ENCODE measurements at regions not wholly inside any gene's neighbourhood (a gene's known extent, or its start where the extent isn't known, plus 50 kb on each side); places are given as distances from the start of the nearest gene placed in this dataset.

DNA sequence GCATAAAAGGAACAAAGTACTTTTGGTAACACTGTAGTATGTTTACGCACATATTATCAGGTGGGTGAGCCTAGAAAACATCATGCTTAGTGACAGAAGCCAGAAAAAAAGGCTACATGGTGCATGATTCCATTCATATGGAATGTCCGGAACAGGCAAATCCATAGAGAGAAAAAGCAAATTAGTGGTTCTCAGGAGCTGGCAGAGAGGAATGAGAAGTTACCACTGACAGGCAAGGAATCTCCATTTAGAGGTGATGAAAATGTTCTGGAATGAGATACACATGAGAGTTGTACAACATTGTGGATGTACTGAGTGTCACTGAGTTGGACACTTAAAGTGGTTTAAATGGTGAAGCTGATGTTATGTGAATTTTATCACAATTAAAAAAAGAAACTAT, 976.9 kb downstream of the NLGN4Y start:
- DNase-seq (ENCODE audit: low spot score): no peak
- no peak for FAIRE-seq

DNA sequence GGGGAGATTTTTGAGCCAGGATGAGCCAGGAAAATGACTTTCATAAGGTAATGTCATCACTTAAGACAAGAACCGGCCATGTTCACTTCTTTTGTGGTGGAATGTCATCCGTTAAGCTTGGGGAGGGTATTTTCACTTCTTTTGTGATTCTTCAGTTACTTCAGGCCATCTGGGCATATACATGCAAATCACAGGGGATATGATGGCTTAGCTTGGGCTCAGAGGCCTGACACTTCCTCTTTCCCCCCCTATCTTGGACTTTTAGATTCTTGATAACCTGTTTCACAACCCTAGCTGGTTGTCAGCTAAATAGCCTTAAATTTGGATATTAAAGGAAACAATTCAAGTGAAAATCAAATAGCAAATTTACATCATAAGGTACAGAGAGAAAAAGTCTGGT, 986.0 kb downstream of the NLGN4Y start:
- DNase-seq (ENCODE audit: low spot score) (no peak), FAIRE-seq (no peak)

DNA sequence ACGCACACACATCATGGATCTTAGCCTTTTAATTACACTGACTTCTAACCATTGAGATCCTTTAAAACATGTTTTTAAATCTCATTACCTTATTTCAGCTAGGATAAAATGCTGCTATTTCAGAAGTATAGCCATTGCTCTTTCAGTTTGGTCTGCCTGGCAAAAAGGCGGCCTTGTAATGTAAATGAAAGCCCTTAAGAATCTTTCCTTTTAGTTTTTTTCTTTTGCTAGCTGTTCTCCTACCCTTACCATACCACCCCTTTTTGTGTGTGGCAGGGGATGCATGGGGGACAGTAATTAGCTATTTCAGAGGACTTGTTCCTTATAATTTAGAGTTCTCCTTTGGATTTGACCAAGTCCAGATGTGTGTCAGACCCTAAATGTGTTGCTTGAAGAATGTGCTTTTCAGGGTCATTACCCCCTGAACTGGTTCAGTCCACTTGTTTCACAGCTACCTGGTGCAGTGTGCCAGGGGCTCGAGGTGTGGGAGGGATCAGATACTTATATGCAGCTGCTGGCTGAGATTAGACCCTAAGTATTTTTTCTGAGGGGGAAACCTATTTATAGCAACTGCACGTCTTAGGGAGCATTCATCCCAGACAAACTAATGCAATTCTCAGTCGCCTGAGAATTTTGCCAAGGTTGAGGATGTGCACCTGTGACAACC, 986.8 kb downstream of the NLGN4Y start:
- no peak for DNase-seq (ENCODE audit: low spot score)
- FAIRE-seq: no peak

DNA sequence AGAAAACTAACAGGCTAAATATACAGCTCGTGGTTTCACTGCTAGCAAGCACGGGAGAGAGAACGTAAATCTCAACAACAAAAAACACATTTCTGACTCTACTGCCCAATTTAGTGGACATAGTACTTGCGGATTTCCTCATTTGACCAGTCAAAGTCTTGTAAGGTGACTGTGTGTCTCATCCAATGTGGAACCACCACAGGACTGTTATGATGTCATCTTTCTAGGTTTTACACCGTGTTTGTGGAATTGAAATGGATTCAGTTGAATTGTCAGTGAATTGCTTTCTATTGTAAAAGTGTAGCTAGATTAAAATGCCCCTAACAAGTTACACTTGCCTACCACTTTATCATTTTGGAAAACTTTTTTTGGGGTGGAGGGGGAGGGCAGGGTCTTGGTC, 1010.8 kb downstream of the NLGN4Y start:
- FAIRE-seq (no peak), DNase-seq (ENCODE audit: low spot score) (no peak)

DNA sequence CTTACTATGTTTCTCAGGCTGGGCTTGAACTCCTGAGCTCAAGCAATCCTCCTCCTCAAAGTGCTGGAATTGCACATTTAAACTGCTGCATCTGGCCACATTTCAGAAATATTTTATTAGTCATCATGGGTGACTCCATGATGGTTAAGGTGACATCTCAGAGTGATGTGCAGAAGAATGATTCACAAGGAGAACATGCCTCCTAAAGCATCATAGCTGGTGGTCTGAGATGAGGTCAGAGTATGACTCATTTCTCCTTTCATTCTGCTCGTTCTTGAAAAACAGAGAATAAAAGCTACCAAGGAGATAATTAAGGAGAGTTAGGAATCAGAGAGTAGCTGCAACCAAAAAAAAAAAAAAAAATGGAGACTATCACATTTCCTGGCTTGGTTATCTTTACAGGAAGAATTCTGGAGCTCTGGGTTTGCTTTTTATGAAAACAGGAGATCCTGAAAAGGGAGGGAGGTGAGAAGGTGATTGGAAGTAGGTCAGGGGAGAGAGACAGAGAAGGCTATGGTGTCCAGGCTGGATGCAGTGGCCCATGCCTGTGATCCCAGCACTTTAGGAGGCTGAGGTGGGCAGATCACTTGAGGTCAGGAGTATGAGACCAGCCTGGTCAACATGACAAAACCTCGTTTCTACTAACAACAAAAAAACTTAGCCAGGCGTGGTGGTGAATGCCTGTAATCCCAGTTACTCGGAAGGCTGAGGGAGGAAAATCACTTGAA, 1011.6 kb downstream of the NLGN4Y start:
- DNase-seq (ENCODE audit: low spot score) (no peak), FAIRE-seq (no peak)

DNA sequence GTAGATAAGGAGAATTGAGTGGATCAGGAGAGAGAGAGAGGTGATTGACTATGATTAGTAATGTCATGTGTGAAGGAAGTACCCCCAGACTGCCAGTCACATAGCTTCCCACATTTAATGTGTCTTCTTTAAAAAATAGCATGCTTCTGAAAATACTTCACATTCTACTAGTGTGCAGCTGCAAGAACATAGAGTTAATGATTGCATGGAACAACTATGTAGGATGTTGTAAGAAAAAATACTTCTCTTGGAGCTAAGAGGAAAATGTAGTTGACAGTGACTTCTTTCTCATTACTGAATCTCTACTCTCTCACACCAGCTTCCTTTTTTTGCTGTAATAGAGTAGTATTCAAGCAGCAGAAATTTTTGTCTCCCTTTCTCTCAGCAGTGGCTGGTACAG, 1016.2 kb downstream of the NLGN4Y start:
- FAIRE-seq: no peak
- DNase-seq (ENCODE audit: low spot score): no peak

DNA sequence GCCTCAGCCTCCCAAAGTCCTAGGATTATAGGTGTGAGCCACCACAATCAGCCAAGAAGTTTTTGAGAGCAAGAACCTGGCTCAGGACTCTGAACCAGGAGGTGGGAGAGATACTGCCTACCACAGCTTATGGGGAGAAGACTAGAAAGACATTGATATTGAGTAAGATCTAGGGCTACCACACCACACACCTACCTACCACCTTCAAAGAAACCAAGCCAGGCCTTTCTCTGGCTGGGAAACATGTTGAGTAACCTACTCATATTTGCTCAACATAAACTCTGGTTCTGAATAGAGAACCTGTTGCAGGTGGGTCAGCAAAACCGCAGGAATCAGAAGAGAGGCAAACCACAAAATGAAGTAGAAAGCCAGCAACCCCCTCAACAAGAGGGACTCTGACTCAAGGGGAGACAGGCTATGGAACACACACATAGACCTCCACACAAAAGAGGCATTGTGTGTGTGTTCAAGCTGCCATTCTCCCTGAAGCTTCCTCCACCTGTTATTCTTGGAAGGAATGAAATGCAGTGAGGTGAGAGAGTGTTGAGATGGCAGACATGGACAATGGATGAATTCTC, 1021.9 kb downstream of the NLGN4Y start:
- FAIRE-seq (no peak), DNase-seq (ENCODE audit: low spot score) (no peak)

DNA sequence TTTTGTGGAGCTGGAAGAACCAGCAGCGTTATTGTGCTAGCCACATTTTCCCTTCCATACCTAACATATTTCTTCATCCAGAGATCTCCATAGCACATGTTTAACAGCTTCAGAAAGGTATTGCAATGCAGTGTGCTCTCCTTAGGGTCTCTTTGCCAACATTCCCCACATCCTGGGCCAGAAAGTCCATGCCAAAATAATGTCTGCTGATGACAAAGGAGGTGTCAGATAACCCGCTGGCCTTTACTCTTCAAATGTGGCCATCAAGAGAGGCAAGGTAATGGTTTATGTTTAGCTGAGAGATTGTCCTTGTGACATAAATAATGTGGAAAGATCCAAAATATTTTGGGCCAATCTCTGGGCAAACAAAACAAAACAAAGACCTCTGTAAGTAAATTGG, 1027.7 kb downstream of the NLGN4Y start:
- FAIRE-seq: no peak
- no peak for DNase-seq (ENCODE audit: low spot score)

DNA sequence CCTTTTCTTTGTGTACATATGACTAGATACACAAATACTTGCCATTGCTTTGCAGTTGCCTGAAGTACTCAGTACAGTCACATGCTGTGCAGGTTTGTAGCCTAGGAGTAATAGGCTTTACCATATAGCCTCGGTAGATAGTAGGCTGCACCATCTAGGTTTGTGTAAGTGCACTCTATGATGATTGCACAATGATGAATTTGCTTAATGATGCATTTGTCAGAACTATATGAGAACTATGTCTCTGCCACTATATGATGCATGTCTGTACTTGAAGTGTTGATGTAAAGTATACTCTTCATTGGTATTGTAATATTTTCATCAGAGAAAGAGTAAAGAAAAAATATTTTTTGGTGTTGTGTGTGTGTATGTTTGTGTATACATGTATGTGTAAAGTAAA, 1030.7 kb downstream of the NLGN4Y start:
- no peak for FAIRE-seq
- DNase-seq (ENCODE audit: low spot score): no peak

DNA sequence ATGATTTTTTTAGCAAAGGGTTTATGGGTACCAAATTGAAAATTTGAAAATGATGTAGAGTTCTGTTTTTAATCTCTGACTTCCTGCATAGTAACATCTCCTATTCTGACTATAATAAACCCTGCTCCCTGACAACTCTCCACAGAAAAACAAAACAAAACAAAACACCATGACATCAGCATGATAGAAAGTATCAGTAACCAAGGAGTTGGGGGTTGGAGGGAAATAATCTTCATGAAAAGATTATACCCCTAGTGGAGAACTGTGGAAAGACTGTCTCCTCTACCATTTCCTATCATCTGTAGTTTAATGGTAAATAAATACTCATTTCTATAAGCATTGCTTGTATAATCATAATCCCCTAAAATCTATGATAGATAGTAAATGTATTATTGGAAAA, 1034.8 kb downstream of the NLGN4Y start:
- DNase-seq (ENCODE audit: low spot score): no peak
- FAIRE-seq: no peak

DNA sequence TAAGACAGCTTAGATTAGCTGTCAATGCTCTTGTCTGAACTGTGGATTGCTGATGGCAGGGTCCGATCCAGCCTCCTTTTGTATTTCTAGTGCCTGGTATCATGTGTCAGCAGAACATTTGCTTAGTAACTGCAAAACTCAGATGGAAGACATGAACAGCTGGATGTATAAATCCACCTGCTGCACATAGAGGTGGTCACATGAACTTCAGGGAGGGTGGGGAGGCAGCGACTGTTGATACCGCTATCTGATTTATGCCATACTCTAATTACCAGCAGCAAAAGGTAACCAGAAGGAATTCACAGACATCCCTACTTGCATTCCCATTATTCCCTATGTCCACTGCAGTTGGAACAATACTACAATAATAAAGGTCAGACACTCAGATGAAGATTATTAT, 1036.5 kb downstream of the NLGN4Y start:
- FAIRE-seq: no peak
- no peak for DNase-seq (ENCODE audit: low spot score)

DNA sequence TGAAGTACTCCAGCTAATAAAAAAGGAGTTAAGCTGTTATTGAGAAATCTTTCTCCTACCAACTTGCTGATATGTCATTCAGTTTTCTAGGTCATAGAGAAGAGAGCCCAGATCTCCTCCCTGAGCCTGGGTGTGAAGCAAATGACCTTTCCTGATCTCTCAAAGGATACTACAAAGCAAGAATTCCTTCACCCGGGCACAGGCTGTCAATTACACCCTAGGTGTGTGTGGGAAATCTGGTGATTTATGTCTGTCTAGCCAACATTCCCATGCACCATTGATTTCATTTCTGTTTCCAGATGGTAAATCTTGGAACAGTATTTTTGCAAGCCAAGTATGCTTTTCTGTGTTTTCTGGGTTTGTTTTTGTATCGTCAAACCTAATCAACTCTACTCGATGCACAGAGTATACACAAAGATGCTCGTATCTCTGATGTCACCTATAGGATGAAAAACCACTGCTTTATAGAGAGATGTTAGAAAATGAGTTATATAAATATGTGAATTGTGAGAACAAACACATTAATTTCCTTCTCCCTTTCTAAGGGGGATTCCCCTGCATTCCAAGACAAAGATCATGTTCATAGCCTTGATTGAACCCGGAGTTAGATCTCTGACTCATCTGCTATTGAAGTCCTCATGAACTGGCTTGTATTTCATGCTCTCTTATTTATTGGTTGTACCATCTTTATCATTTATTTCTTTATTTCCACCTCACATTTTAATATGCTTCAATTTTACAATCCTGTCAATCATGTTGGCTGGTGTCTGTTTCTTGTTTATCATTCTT, 1037.4 kb downstream of the NLGN4Y start:
- no peak for DNase-seq (ENCODE audit: low spot score)
- FAIRE-seq: no peak

DNA sequence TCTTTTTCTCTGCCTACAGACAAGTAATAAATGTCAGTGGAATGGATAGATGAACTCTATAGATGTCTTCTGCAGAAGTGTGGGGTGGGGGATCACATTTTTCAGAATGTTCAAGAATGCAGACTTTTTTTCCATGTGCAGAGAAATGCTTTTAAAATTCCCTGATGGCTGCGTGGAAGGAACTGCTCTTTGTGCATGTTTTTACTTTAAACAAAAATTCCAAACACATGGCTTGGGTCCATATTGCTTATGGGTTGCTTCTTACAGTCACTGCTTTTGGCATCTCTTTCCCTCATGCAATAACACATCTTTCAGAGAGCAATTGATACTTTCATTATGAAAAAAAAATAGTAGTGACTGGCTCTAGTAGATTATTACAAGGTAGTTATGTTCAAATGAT, 1053.6 kb downstream of the NLGN4Y start:
- FAIRE-seq (no peak), DNase-seq (ENCODE audit: low spot score) (no peak)

DNA sequence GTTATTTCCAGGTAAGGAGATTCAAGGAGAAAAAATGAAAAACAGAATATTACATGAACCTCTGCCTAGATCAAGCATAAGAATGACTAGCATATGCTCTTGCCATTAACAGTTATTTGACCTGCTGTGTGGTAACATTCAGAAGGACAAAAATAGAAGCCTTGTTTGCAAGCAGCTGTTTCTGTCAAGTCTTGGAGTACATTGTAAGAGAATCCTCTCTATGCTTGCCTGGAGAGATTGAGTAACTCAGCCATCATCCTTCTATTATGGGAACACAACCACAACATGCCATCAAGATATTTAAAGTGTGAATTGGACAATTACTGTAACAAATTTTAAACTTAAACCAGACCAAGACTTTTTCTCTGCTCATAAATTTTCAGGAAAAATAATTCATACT, 1054.4 kb downstream of the NLGN4Y start:
- FAIRE-seq (no peak), DNase-seq (ENCODE audit: low spot score) (no peak)

DNA sequence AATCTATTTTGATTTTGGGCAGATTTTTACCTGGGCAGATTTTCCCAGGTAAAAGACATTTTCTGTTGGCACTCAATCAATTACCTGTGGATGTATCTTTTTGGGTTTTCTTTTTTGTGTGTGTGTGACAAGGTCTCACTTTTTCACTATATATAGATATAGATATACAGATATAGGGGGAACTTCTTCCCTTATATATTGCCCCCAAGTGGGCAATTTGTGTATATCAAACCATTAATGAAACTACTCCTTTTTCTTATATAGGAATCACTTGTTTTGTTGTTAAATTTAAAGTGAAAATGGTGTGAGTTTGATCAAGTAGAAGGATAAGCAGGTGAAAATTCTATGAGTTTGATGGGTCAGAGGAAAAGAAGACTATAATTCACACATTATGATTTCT, 1054.9 kb downstream of the NLGN4Y start:
- FAIRE-seq (no peak), DNase-seq (ENCODE audit: low spot score) (no peak)

DNA sequence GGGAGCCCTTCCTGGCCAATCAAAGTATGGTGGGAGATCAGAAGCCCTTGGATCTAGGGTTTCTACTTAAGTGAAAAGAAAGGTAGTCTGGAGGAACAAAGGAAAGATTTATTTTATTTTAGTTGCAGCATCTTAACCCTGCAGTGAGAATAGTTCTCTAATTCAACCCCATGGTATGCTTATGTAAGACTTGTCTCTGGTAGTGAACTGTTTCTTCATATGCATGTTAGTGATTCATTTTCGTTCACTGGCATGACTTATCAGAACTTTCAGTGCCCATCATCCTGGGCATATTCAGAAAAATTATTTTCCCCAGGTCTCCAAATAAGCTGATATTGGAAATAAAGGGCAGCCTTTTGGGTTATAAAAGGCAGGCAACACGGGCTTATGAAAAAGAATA, 1058.8 kb downstream of the NLGN4Y start:
- DNase-seq (ENCODE audit: low spot score) (no peak), FAIRE-seq (no peak)

DNA sequence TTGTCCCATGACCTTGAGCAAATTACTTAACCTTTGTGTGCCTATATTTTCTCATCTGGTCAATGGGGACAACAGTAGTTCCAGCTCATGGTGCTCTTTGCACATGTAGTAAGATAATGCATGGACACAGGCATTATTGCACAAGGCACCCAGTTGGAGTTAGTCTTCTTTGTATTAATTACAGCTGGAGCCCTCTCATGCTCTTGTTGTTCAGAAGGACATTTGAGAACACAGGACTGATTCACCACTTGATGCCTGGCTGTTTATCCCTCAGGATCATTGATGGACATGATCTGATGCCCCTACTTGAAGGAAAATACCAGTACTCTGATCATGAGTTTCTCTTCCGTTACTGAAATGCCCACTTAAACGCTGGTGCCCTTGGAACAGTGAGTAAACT, 1068.6 kb downstream of the NLGN4Y start:
- FAIRE-seq (no peak), DNase-seq (ENCODE audit: low spot score) (no peak)

DNA sequence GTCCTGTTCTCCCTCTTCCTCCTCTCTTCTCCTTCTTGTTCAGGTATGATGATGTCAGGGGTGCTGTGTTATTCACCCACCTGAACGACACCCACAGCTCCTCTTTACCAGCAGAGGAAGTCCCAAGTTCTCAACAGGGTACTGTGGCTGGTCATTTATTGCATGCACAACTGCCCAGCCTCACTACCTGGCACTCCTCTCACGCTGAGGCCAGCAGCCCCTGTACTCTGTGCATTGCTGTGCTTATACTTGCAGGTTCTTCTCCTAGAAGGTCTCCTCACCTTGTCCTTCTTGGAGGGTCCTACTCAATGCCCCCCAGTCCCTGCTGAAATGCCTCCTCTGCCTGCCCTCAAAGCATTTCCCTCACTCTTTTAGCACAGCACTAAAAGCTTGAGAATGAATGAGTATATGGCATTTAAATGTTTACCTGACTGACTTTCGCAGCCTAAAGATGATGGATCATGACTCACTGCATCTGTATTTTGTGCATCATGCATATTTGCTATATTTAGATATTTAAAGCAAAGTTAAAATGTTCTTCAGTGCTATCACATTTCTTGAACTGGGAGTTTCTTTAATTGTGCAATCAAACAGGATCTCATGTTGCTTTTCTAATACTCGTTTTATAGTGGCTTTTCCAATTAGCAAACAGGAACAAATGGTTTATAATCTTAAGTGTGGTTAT, 1069.3 kb downstream of the NLGN4Y start:
- no peak for FAIRE-seq
- DNase-seq (ENCODE audit: low spot score): no peak

DNA sequence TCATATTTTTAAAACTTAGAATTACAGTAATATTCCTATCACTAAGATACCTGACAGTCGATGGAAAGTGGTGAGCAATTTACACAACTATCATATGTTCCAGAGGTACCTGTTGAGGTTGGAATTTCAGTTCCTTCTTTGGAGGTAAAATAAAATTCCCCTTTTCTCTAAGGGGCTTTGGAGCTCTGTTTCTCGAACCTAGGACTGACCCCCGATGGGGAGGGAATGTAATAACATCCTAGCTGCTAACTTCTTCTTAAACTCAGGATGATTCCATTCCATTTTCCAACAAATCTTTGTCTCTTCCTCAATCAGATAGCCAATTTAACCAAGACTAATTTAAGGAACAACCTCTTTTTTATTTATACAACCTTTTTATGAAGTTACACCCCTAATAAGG, 1069.8 kb downstream of the NLGN4Y start:
- FAIRE-seq (no peak), DNase-seq (ENCODE audit: low spot score) (no peak)

DNA sequence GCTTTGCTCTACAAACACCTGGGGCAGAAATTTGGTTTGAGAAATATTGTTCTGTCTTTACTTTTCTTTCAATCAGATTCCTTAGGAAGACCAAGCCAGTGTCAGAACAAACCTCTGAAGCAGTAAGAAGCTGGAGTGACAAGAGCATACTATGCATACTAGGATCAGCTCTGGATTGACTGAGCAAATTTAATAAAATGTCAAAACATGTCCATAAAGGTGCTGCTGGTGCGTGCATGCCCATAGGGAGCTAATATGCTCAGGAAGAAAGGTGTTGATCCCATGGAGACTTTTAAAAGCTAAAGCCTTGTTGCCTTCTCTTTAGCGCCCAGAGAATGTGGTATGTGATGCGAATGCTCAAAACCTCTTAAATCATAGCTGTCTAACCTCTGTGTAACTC, 1076.2 kb downstream of the NLGN4Y start:
- no peak for FAIRE-seq

DNA sequence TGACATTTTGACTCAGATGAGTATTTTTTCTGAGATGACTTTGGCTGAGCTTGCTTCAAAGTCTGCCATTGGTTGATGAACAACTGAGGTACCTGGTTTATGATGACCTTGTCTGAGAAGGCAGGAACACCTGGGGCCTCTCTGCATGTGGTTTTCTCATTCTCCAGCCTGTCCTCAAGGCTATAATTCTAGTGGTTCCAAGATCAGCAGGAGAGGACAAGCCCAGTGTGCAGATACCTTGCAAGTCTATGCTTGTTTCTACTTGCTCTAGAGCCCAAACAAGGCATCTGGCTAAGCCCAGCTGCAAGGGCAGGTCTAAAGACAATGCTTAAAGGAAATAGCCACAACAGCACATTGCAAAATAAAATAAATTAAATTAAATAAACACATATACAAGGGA, 1100.0 kb downstream of the NLGN4Y start:
- no peak for DNase-seq (ENCODE audit: low spot score)
- no peak for FAIRE-seq

More for the DNA sequence above, 1076.2 kb downstream of the NLGN4Y start:
- DNase-seq (ENCODE audit: low spot score): no peak

DNA sequence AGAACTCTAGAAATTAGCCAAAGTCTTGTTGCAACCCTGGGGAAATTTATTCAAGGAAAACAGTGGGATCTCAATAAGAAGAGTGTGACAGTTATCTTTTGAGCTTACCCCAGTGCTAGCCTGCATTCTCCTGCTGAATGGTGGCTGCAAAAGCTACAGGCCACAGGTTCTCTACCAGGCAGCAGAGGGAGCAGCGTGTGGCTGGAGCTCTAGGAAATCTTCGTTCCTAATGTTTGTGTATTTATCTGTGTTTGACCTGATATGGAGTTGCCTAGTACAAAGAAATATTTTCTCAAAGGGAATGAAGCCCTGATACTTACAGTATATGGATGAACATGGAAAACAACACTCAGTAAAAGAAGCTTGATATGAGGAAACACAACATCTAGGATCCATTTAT, 1100.6 kb downstream of the NLGN4Y start:
- DNase-seq (ENCODE audit: low spot score): no peak
- FAIRE-seq: no peak

Data from urothelium cell line (cell line).